Prostate gland (tissue), 2 donors: ENCODE measurements at regions not wholly inside any gene's neighbourhood (a gene's known extent, or its start where the extent isn't known, plus 50 kb on each side); places are given as distances from the start of the nearest gene placed in this dataset.

Experiments used
- CTCF ChIP-seq, 4 experiments: fragments of 200-600 bp in 2 of 4; fragments of 450-650 bp in 2 of 4; sonication (generic) in 2 of 4; IDR thresholded peaks; 1 replicate in 3 of 4; 2 replicates in 1 of 4; pipeline ENCODE4 v1.5.1; 2016 to 2019; ENCODE audit warnings: antibody characterized with exemption in 4 of 4, mild to moderate bottlenecking in 2 of 4, moderate library complexity in 2 of 4
- POLR2A ChIP-seq: fragments of 450-650 bp; IDR thresholded peaks from one replicate; pipeline ENCODE4 v1.6.1; 2016; ENCODE audit warnings: antibody characterized with exemption, mild to moderate bottlenecking

- TF ChIP-seq POLR2A: no peak
- TF ChIP-seq CTCF (IDR thresholded peaks at IDR 0.05): no peak
Measured at GRCh38 chr19:30170495-30171137, 201.6 kb upstream of the ZNF536 start.
